ENCODE measurements at regions not wholly inside any gene's neighbourhood (a gene's known extent, or its start where the extent isn't known, plus 50 kb on each side); places are given as distances from the start of the nearest gene placed in this dataset.
A peak's percentile ranks its signal among the peaks of the same experiment; 100 is the strongest.
"Not testable (repeated sequence)": the region's sequence is repeated elsewhere in the genome, so short reads cannot be mapped to it uniquely, and the experiment has no call there.

DNA sequence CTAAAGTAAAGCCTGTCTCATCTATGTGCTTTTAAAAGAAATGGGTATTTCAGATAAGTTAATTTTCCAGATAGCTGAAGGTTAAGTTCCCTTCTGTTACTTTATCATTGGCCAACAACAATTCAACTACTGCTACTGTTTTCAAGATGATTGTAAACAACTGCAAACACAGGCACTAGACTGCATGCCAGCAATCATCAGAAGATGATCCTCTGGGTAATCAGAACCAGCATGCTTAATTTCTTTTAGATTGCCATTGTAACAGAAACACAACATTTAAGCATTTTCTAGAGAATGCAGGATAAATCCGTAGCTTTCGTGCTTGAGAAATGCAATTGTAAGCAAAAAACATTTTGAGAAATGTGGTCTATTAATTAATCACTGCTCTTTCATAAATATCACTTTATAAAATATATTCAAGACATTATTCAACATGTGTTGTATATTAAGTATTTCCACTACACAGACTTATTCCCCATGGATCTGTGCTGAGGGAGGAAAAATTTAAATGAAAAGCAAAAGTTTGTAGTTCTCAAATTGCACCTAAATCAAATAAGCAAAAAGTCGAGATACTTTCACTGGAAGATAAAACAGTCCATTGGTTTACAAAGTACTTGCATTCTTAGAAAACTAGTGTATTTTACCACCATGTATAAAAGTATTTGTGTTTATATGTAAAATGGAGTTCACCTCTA is 133.7 kb downstream of the ATL2 start:
- Histone ChIP-seq H3K4me3 (ENCODE audit: low read length) (no peak overlapping the region), H3K9me3 (replicated peaks; ENCODE audit: control insufficient read depth, low read depth, low read length) (no peaks in the 10 kb centered on the region), H3K4me1 (ENCODE audit: control insufficient read depth, insufficient read depth, low read length) (peaks cover 9% of the 10 kb centered on the region), H3K27ac (ENCODE audit: low read length) (no peak overlapping the region), H3K36me3 (ENCODE audit: control insufficient read depth, insufficient read depth, low read length) (no peaks in the 10 kb centered on the region), H3K27me3 (ENCODE audit: control insufficient read depth, insufficient read depth, low read length) (no peaks in the 10 kb centered on the region)
- WGBS (ENCODE audit: insufficient coverage): no CpG with 5 or more reads among the region's 3 CpGs
- peak; percentile 67 for DNase-seq

- Histone ChIP-seq H3K4me1 (ENCODE audit: control insufficient read depth, insufficient read depth, low read length) (peaks cover 9% of the 10 kb centered on the region), H3K27ac (ENCODE audit: low read length) (no peak overlapping the region), H3K36me3 (ENCODE audit: control insufficient read depth, insufficient read depth, low read length) (no peaks in the 10 kb centered on the region), H3K4me3 (ENCODE audit: low read length) (no peak overlapping the region), H3K9me3 (replicated peaks; ENCODE audit: control insufficient read depth, low read depth, low read length) (no peaks in the 10 kb centered on the region), H3K27me3 (ENCODE audit: control insufficient read depth, insufficient read depth, low read length) (no peaks in the 10 kb centered on the region)
- WGBS (ENCODE audit: insufficient coverage): 75% methylated on average over 6 of the region's 10 CpGs
- DNase-seq: peak; percentile 46
Observed at GRCh38 chr2:38239452-38239851, 137.6 kb downstream of the ATL2 start.

DNA sequence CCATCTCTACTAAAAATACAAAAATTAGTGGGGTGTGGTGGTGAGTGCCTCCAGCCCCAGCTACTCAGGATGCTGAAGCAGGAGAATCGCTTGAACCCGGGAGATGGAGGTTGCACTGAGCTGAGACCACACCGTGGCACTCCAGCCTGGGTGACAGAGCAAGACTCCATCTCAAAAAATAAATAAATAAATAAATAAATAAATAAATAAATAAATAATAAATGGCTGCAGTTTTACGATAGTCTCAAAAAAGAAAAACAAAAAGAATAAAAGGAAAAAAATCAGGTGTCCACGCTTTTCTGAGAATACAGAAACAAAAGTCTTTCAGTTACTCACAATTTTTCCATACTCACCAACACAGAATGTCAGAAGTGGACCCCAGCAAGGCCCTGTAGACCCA is 138.4 kb downstream of the ATL2 start:
- H3K4me3 ChIP-seq (ENCODE audit: low read length); DNase-seq; H3K27ac ChIP-seq (ENCODE audit: low read length); H3K27me3 ChIP-seq (ENCODE audit: control insufficient read depth, insufficient read depth, low read length); H3K4me1 ChIP-seq (ENCODE audit: control insufficient read depth, insufficient read depth, low read length); H3K9me3 ChIP-seq (replicated peaks; ENCODE audit: control insufficient read depth, low read depth, low read length); H3K36me3 ChIP-seq (ENCODE audit: control insufficient read depth, insufficient read depth, low read length): not testable (repeated sequence)
- WGBS (ENCODE audit: insufficient coverage): no CpG with 5 or more reads among the region's 5 CpGs

DNA sequence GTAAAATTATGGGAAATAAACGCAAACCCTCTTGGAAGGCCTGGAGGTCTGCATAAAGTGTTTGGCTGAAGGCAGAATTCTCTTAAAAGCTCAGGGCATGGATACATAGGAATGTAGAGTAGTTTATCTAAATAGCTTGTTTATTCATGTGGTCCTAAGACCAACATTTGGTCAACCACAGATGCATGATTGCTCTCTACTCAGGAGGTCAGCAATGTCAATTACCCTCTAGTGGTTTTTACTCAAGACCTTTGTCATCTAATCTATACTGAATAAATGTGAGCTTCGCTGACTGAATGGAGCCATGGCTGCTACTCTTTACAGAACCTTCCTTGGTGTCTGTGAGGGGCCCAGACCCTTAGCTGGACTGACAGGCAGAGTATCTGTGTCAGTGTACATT is 139.8 kb downstream of the ATL2 start:
- Histone ChIP-seq H3K9me3 (replicated peaks; ENCODE audit: control insufficient read depth, low read depth, low read length) (no peaks in the 10 kb centered on the region), H3K27ac (ENCODE audit: low read length) (no peak overlapping the region), H3K27me3 (ENCODE audit: control insufficient read depth, insufficient read depth, low read length) (no peaks in the 10 kb centered on the region), H3K36me3 (ENCODE audit: control insufficient read depth, insufficient read depth, low read length) (no peaks in the 10 kb centered on the region), H3K4me3 (ENCODE audit: low read length) (no peak overlapping the region), H3K4me1 (ENCODE audit: control insufficient read depth, insufficient read depth, low read length) (no peaks in the 10 kb centered on the region)
- DNase-seq: no peak
- 93% methylated on average over 1 of the region's 2 CpGs for WGBS (ENCODE audit: insufficient coverage)

DNA sequence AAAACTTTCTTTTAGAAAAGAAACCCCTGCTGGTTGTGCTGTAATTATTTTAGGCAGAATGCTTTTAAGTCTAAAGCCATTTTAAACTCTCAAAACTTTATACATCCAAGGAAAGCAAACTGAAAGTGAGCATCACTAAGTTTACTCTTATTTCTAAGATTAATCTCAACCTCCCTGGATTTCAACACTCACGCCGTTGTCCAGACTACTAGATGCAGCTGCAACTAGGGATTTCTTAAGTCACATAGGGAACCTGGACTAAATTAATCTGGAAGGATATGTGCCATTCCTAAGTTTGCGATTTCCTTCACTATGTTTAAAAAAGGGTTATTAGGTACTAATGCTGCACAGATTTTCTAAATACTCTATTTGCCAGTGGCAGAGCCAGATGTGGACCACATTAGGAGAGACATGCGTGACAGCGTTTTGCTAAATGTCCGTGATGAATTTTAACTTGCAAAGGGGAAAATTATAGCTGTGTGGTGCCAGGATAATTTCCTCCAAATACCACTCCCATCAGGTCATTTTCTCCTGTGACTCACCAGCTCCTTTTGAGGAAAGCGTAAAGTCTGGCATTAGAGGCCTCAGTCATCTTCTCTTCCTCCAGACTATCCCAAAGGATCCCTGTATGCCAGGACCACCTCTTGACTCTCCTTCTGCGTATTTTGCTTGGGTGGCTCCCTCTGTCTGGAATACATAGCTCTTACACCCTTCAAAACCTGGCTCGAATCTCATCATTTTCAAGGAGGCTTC is 143.7 kb downstream of the ATL2 start:
- H3K4me1 ChIP-seq (ENCODE audit: control insufficient read depth, insufficient read depth, low read length): no peaks in the 10 kb centered on the region
- 21% methylated on average over 2 of the region's 9 CpGs for WGBS (ENCODE audit: insufficient coverage)
- no peak overlapping the region for H3K27ac ChIP-seq (ENCODE audit: low read length)
- H3K27me3 ChIP-seq (ENCODE audit: control insufficient read depth, insufficient read depth, low read length): no peaks in the 10 kb centered on the region
- no peak overlapping the region for H3K4me3 ChIP-seq (ENCODE audit: low read length)
- H3K36me3 ChIP-seq (ENCODE audit: control insufficient read depth, insufficient read depth, low read length): no peaks in the 10 kb centered on the region
- peak; percentile 63 for DNase-seq
- H3K9me3 ChIP-seq (replicated peaks; ENCODE audit: control insufficient read depth, low read depth, low read length): no peaks in the 10 kb centered on the region

GRCh38 chr2:38232454-38232853 is 144.6 kb downstream of the ATL2 start:
- no peak for DNase-seq
- Histone ChIP-seq H3K36me3 (ENCODE audit: control insufficient read depth, insufficient read depth, low read length) (no peaks in the 10 kb centered on the region), H3K4me1 (ENCODE audit: control insufficient read depth, insufficient read depth, low read length) (no peaks in the 10 kb centered on the region), H3K27me3 (ENCODE audit: control insufficient read depth, insufficient read depth, low read length) (no peaks in the 10 kb centered on the region), H3K9me3 (replicated peaks; ENCODE audit: control insufficient read depth, low read depth, low read length) (no peaks in the 10 kb centered on the region), H3K27ac (ENCODE audit: low read length) (no peak overlapping the region), H3K4me3 (ENCODE audit: low read length) (no peak overlapping the region)
- WGBS (ENCODE audit: insufficient coverage): no CpG with 5 or more reads among the region's 1 CpG

GRCh38 chr2:38230756-38231155 is 146.3 kb downstream of the ATL2 start:
- H3K36me3 ChIP-seq (ENCODE audit: control insufficient read depth, insufficient read depth, low read length): no peaks in the 10 kb centered on the region
- no peaks in the 10 kb centered on the region for H3K27me3 ChIP-seq (ENCODE audit: control insufficient read depth, insufficient read depth, low read length)
- H3K4me3 ChIP-seq (ENCODE audit: low read length): no peak overlapping the region
- H3K27ac ChIP-seq (ENCODE audit: low read length): no peak overlapping the region
- DNase-seq: no peak
- no peaks in the 10 kb centered on the region for H3K9me3 ChIP-seq (replicated peaks; ENCODE audit: control insufficient read depth, low read depth, low read length)
- H3K4me1 ChIP-seq (ENCODE audit: control insufficient read depth, insufficient read depth, low read length): no peaks in the 10 kb centered on the region
- 59% methylated on average over 3 of the region's 4 CpGs for WGBS (ENCODE audit: insufficient coverage)

DNA sequence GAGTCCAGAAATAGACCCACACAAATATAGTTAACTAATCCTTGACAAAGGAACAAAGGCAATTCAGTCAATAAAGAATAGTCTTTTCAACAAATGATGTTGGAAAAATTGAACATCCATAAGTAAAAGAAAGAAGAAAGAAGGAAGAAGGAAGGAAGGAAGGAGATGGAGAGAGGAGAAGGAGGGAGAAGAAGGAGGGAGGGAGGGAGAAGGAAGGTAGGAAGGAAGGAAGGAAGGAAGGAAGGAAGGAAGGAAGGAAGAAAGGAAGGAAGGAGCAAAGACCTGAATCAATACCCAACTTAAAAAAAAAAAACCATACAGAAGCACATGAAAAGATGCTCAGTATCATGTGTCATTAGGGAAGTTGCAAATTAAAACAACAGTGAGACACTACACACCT is 148.3 kb downstream of the ATL2 start:
- no peak overlapping the region for H3K27ac ChIP-seq (ENCODE audit: low read length)
- no peak overlapping the region for H3K4me3 ChIP-seq (ENCODE audit: low read length)
- H3K9me3 ChIP-seq (replicated peaks; ENCODE audit: control insufficient read depth, low read depth, low read length): no peaks in the 10 kb centered on the region
- no peaks in the 10 kb centered on the region for H3K4me1 ChIP-seq (ENCODE audit: control insufficient read depth, insufficient read depth, low read length)
- DNase-seq: no peak
- H3K36me3 ChIP-seq (ENCODE audit: control insufficient read depth, insufficient read depth, low read length): no peaks in the 10 kb centered on the region
- no peaks in the 10 kb centered on the region for H3K27me3 ChIP-seq (ENCODE audit: control insufficient read depth, insufficient read depth, low read length)

- Histone ChIP-seq H3K4me1 (ENCODE audit: control insufficient read depth, insufficient read depth, low read length) (no peaks in the 10 kb centered on the region), H3K36me3 (ENCODE audit: control insufficient read depth, insufficient read depth, low read length) (no peaks in the 10 kb centered on the region), H3K9me3 (replicated peaks; ENCODE audit: control insufficient read depth, low read depth, low read length) (no peaks in the 10 kb centered on the region), H3K27ac (ENCODE audit: low read length) (no peak overlapping the region), H3K27me3 (ENCODE audit: control insufficient read depth, insufficient read depth, low read length) (no peaks in the 10 kb centered on the region), H3K4me3 (ENCODE audit: low read length) (no peak overlapping the region)
- no CpG with 5 or more reads among the region's 1 CpG for WGBS (ENCODE audit: insufficient coverage)
- no peak for DNase-seq
Observed at GRCh38 chr2:38224821-38225437, 149.0 kb upstream of the CYP1B1 start.

DNA sequence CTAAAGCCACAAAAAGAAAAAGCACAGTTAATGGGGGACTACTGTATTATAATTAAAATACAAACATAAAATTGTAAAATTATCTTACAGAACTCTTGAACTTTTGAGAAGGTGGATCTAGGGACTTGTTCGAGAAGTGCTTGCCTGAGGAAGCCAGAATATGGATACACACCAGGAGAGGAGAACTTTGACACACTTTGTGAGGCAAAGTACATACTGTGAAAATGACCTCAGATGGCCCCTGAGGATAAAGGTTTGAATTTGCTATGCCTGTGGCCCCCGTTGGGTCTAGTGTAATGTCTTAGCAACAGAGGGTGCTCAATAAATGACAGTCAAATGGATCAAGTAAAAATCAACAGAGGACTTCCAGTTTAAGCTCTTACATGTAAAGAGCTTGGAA is 148.2 kb upstream of the CYP1B1 start:
- H3K27ac ChIP-seq (ENCODE audit: low read length): no peak overlapping the region
- no peaks in the 10 kb centered on the region for H3K36me3 ChIP-seq (ENCODE audit: control insufficient read depth, insufficient read depth, low read length)
- H3K27me3 ChIP-seq (ENCODE audit: control insufficient read depth, insufficient read depth, low read length): no peaks in the 10 kb centered on the region

More for the DNA sequence above, 148.2 kb upstream of the CYP1B1 start:
- DNase-seq: no peak
- H3K4me1 ChIP-seq (ENCODE audit: control insufficient read depth, insufficient read depth, low read length): no peaks in the 10 kb centered on the region
- H3K4me3 ChIP-seq (ENCODE audit: low read length): no peak overlapping the region
- no peaks in the 10 kb centered on the region for H3K9me3 ChIP-seq (replicated peaks; ENCODE audit: control insufficient read depth, low read depth, low read length)
- 86% methylated on average over 1 of the region's 2 CpGs for WGBS (ENCODE audit: insufficient coverage)
